OCI-LY7 (cell line): ENCODE measurements at regions not wholly inside any gene's neighbourhood (a gene's known extent, or its start where the extent isn't known, plus 50 kb on each side); places are given as distances from the start of the nearest gene placed in this dataset.

Experiments used
- BruUV-seq: library from RNA; stranded (reverse); fragments of 400-500 nt; replicated peaks from 2 replicates; lab custom pipeline; 2021; lab: Mats Ljungman, UMichigan
- CTCF ChIA-PET: fragments of 300-600 bp; sonication (Branson Sonifier 250); formaldehyde crosslinking; loops from one replicate; lab custom pipeline; 2022; ENCODE audit warnings: antibody characterized with exemption; ENCODE audit not compliant: unreplicated experiment; lab: Charles Lee
- POLR2A ChIA-PET: fragments of 300-600 bp; sonication (Branson Sonifier 250); formaldehyde crosslinking; loops from one replicate; lab custom pipeline; 2022; ENCODE audit warnings: antibody characterized with exemption; lab: Charles Lee
- DNase-seq: peaks from one replicate; pipeline ENCODE4 v3.0.0-alpha.2; 2015; ENCODE audit warnings: low spot score
- H2AFZ ChIP-seq: fragments of 200-600 bp; sonication (generic), shearing (Covaris generic); 2 replicates; pipeline ENCODE4 v1.6.1; 2014; ENCODE audit warnings: mild to moderate bottlenecking, antibody characterized with exemption, low read length, moderate library complexity
- H3K27ac ChIP-seq: fragments of 200-600 bp; sonication (generic); 2 replicates; pipeline ENCODE4 v1.5.1; 2014; ENCODE audit warnings: mixed run types, low read depth, mild to moderate bottlenecking, moderate library complexity, low read length, inconsistent platforms; ENCODE audit not compliant: poor library complexity, severe bottlenecking
- H3K36me3 ChIP-seq: fragments of 200-600 bp; sonication (generic); 2 replicates; pipeline ENCODE4 v1.6.1; 2014; ENCODE audit warnings: mild to moderate bottlenecking, antibody characterized with exemption, low read length, moderate library complexity, mixed read lengths; ENCODE audit not compliant: insufficient read depth
- H3K4me1 ChIP-seq: fragments of 200-600 bp; sonication (generic); 2 replicates; pipeline ENCODE4 v1.5.1; 2014; ENCODE audit warnings: mild to moderate bottlenecking, low read length; ENCODE audit not compliant: insufficient read depth, poor library complexity, severe bottlenecking
- H3K4me2 ChIP-seq: fragments of 200-600 bp; sonication (generic); 2 replicates; pipeline ENCODE4 v1.6.1; 2014; ENCODE audit warnings: mild to moderate bottlenecking, low read length
- H3K4me3 ChIP-seq: fragments of 200-600 bp; sonication (generic); 2 replicates; pipeline ENCODE4 v1.5.1; 2014; ENCODE audit warnings: mild to moderate bottlenecking, low read depth, low read length; ENCODE audit not compliant: poor library complexity, severe bottlenecking
- H3K79me2 ChIP-seq: fragments of 200-600 bp; sonication (generic); 2 replicates; pipeline ENCODE4 v1.6.1; 2016; ENCODE audit warnings: low read depth, mild to moderate bottlenecking, low read length, moderate library complexity, mixed read lengths; ENCODE audit not compliant: insufficient read depth
- H3K9me2 ChIP-seq: fragments of 200-600 bp; sonication (generic); 2 replicates; pipeline ENCODE4 v1.6.1; 2016; ENCODE audit warnings: mild to moderate bottlenecking, low read length, mixed read lengths; ENCODE audit not compliant: insufficient read depth
- H3K9me3 ChIP-seq: fragments of 200-600 bp; sonication (generic); 2 replicates; pipeline ENCODE4 v1.6.1; 2014; ENCODE audit warnings: mild to moderate bottlenecking, mixed run types, low read length, mixed read lengths
- H4K20me1 ChIP-seq: fragments of 200-600 bp; sonication (generic); 2 replicates; pipeline ENCODE4 v1.6.1; 2014; ENCODE audit warnings: mild to moderate bottlenecking, antibody characterized with exemption, low read length, moderate library complexity, mixed read lengths; ENCODE audit not compliant: insufficient read depth
- CTCF ChIP-seq: fragments of 200-600 bp; sonication (generic); conservative IDR thresholded peaks from 2 replicates; pipeline ENCODE4 v1.5.1; 2014; ENCODE audit warnings: mild to moderate bottlenecking, antibody characterized with exemption, low read length, moderate library complexity, mixed read lengths
- EZH2phosphoT487 ChIP-seq: fragments of 200-600 bp; sonication (generic); IDR thresholded peaks from 2 replicates; pipeline ENCODE4 v1.6.1; 2018; ENCODE audit warnings: low read depth, borderline replicate concordance, mild to moderate bottlenecking, mixed run types, antibody characterized with exemption, low read length, moderate library complexity, mixed read lengths
- intact Hi-C: fragments of 100-400 bp; cut with micrococcal nuclease; formaldehyde crosslinking; loops from one replicate; pipeline ENCODE4 v1.10.0; 2022; ENCODE audit not compliant: unreplicated experiment

- no peak overlapping the region for H3K4me3 ChIP-seq
- H3K4me1 ChIP-seq: no peaks in the 10 kb centered on the region
- no peak overlapping the region for H3K4me2 ChIP-seq
- ChIA-PET CTCF (no interaction called here), POLR2A (no interaction called here)
- TF ChIP-seq EZH2phosphoT487 (no peak), CTCF (no peak)
- DNase-seq: no peak
- intact Hi-C loops: no loop called here
- no peaks in the 10 kb centered on the region for H3K9me3 ChIP-seq
- BruUV-seq: no TSS peak
- no peak overlapping the region for H3K27ac ChIP-seq
- H3K9me2 ChIP-seq: no peaks in the 10 kb centered on the region
- H2AFZ ChIP-seq: no peak overlapping the region
- H4K20me1 ChIP-seq: no peaks in the 10 kb centered on the region
- no peaks in the 10 kb centered on the region for H3K36me3 ChIP-seq
- no peaks in the 10 kb centered on the region for H3K79me2 ChIP-seq
Observed at GRCh38 chr10:128528167-128528566, 401.9 kb upstream of the MKI67 start.

GRCh38 chr10:128528781-128529180 is 402.6 kb upstream of the MKI67 start:
- Histone ChIP-seq H3K9me3 (no peaks in the 10 kb centered on the region), H4K20me1 (no peaks in the 10 kb centered on the region), H3K4me3 (no peak overlapping the region), H3K79me2 (no peaks in the 10 kb centered on the region), H3K4me1 (no peaks in the 10 kb centered on the region), H3K9me2 (no peaks in the 10 kb centered on the region), H3K27ac (no peak overlapping the region), H2AFZ (no peak overlapping the region), H3K4me2 (no peak overlapping the region), H3K36me3 (no peaks in the 10 kb centered on the region)
- TF ChIP-seq EZH2phosphoT487 (no peak), CTCF (no peak)
- CTCF ChIA-PET: no interaction called here
- DNase-seq: no peak
- intact Hi-C loops: no loop called here
- no TSS peak for BruUV-seq
- POLR2A ChIA-PET: no interaction called here

- Histone ChIP-seq H3K36me3 (no peaks in the 10 kb centered on the region), H3K4me1 (no peaks in the 10 kb centered on the region), H3K27ac (no peak overlapping the region), H3K9me3 (no peaks in the 10 kb centered on the region), H3K79me2 (no peaks in the 10 kb centered on the region), H3K4me2 (no peak overlapping the region), H4K20me1 (no peaks in the 10 kb centered on the region), H2AFZ (no peak overlapping the region), H3K4me3 (no peak overlapping the region), H3K9me2 (no peaks in the 10 kb centered on the region)
- intact Hi-C loops: no loop called here
- ChIA-PET CTCF (no interaction called here), POLR2A (no interaction called here)
- no peak for DNase-seq
- no TSS peak for BruUV-seq
- no peak for TF ChIP-seq CTCF
- no peak for TF ChIP-seq EZH2phosphoT487
Observed at GRCh38 chr10:128529225-128529624, 403.0 kb upstream of the MKI67 start.
